ENCODE measurements at regions not wholly inside any gene's neighbourhood (a gene's known extent, or its start where the extent isn't known, plus 50 kb on each side); places are given as distances from the start of the nearest gene placed in this dataset.

DNA sequence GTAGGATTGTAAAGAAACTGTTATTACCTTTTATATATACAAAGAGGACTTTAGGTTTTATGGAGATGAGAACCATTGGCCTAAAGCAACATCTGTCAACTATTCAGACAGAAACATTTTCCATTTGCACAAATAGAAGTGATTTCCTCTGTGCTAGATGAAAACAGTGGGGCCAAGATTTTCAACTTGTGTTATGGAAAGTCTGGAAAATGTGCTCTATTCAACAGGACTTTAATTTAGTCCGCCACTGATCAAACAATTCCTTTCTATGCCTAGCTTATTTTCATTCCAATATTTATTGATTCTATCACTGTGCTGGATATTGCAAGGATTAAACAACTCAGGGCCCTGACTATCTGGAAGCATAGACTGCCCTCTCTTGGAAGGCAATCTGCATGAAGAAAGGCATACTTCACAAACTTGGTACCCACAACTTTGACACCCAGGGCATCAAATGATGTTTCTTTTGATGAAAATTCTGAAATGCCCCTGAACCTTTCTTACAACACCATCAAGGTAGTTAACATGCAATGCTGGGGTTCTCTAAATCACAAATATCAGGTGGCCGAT is 126.6 kb upstream of the HMHB1 start:
- Histone ChIP-seq H3K4me3 (replicated peaks; ENCODE audit: low read depth, low read length) (no peak overlapping the region), H3K36me3 (ENCODE audit: control insufficient read depth, insufficient read depth, low read length) (no peaks in the 10 kb centered on the region), H3K27me3 (replicated peaks; ENCODE audit: control insufficient read depth, insufficient read depth, low read length) (no peaks in the 10 kb centered on the region)
- no peak for DNase-seq (ENCODE audit: extremely low read depth, insufficient read length)
- TF ChIP-seq, protein P1, sequence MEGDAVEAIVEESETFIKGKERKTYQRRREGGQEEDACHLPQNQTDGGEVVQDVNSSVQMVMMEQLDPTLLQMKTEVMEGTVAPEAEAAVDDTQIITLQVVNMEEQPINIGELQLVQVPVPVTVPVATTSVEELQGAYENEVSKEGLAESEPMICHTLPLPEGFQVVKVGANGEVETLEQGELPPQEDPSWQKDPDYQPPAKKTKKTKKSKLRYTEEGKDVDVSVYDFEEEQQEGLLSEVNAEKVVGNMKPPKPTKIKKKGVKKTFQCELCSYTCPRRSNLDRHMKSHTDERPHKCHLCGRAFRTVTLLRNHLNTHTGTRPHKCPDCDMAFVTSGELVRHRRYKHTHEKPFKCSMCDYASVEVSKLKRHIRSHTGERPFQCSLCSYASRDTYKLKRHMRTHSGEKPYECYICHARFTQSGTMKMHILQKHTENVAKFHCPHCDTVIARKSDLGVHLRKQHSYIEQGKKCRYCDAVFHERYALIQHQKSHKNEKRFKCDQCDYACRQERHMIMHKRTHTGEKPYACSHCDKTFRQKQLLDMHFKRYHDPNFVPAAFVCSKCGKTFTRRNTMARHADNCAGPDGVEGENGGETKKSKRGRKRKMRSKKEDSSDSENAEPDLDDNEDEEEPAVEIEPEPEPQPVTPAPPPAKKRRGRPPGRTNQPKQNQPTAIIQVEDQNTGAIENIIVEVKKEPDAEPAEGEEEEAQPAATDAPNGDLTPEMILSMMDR (IDR thresholded peaks at IDR 0.05; ENCODE audit: insufficient read depth, low read length, poor library complexity, severe bottlenecking), result peak; percentile 14

GRCh38 chr5:143683459-143683858 is 128.5 kb upstream of the HMHB1 start:
- TF ChIP-seq, protein P1 (IDR thresholded peaks at IDR 0.05; ENCODE audit: insufficient read depth, low read length, poor library complexity, severe bottlenecking), result no peak
- no peaks in the 10 kb centered on the region for H3K27me3 ChIP-seq (replicated peaks; ENCODE audit: control insufficient read depth, insufficient read depth, low read length)
- no peak for DNase-seq (ENCODE audit: extremely low read depth, insufficient read length)

GRCh38 chr5:143682929-143683386 is 129.0 kb upstream of the HMHB1 start:
- Histone ChIP-seq H3K27me3 (replicated peaks; ENCODE audit: control insufficient read depth, insufficient read depth, low read length) (no peaks in the 10 kb centered on the region), H3K4me3 (replicated peaks; ENCODE audit: low read depth, low read length) (no peak overlapping the region), H3K36me3 (ENCODE audit: control insufficient read depth, insufficient read depth, low read length) (no peaks in the 10 kb centered on the region)
- no peak for DNase-seq (ENCODE audit: extremely low read depth, insufficient read length)
- TF ChIP-seq, protein P1 (IDR thresholded peaks at IDR 0.05; ENCODE audit: insufficient read depth, low read length, poor library complexity, severe bottlenecking), result no peak

More at GRCh38 chr5:143683459-143683858, 128.5 kb upstream of the HMHB1 start:
- H3K36me3 ChIP-seq (ENCODE audit: control insufficient read depth, insufficient read depth, low read length), result no peaks in the 10 kb centered on the region
- H3K4me3 ChIP-seq (replicated peaks; ENCODE audit: low read depth, low read length), result no peak overlapping the region

DNA sequence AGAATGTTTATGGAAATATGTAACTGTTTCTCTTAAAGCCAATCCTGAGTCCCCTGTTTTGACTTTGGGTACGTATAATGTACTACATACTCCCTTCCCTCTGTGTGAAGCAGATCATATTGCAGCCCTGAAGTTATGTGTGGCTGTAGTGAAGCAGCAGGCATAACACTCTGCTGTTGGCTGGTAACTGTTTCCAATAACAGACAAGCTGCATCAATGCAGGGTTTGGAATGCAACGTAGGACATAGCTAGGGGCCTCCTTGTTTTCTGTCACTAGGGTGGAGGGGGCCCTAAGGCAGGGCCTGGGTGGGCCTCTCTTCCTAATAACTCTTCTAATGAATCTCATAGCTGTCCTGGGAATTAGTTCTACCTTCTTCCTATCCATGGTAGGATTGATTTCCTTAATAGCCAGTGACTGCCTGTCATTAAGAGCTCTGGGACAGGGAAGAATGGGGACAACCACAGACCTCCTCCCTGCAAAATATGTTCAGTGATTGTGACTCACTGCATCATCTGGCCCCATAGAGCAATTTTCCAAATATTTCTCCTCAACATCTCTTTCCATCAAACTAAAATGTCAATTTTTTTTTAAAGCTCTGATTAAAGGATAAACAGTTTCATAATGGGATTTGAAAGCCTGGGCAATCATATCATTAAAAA is 129.6 kb upstream of the HMHB1 start:
- no peak for DNase-seq (ENCODE audit: extremely low read depth, insufficient read length)
- H3K36me3 ChIP-seq (ENCODE audit: control insufficient read depth, insufficient read depth, low read length), result no peaks in the 10 kb centered on the region

DNA sequence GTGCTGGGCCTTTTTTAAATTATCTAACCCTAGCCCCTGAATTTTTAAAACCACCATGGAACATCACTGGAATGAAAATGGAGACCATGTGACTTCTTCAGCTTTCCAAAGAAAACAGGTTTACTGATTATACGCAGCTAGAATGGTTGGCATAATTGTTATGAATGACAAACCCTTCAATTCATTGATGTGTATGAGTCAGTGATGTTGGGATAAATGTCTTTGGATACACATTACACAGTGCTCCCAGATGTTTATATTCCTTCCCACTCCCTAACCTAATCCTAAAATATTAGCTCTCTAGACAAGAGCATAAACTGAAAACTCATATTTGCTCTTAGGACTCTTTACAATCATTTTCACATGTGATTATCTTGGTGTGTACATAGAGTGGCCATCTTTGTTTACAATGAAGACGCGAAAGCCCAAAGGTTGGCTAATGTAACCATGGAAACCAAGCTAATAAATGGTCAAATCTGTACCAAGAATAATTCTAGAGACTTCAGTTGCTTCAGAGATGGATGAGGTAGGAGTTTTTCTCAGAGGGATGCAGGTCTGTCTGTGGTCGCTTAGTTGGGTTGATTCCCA is 131.2 kb upstream of the HMHB1 start:
- no peaks in the 10 kb centered on the region for H3K36me3 ChIP-seq (ENCODE audit: control insufficient read depth, insufficient read depth, low read length)
- TF ChIP-seq, protein P1 (IDR thresholded peaks at IDR 0.05; ENCODE audit: insufficient read depth, low read length, poor library complexity, severe bottlenecking), result no peak
- H3K4me3 ChIP-seq (replicated peaks; ENCODE audit: low read depth, low read length), result no peak overlapping the region
- H3K27me3 ChIP-seq (replicated peaks; ENCODE audit: control insufficient read depth, insufficient read depth, low read length), result no peaks in the 10 kb centered on the region
- no peak for DNase-seq (ENCODE audit: extremely low read depth, insufficient read length)

More for the DNA sequence above, 129.6 kb upstream of the HMHB1 start:
- H3K4me3 ChIP-seq (replicated peaks; ENCODE audit: low read depth, low read length), result no peak overlapping the region
- H3K27me3 ChIP-seq (replicated peaks; ENCODE audit: control insufficient read depth, insufficient read depth, low read length), result no peaks in the 10 kb centered on the region
- TF ChIP-seq, protein P1 (IDR thresholded peaks at IDR 0.05; ENCODE audit: insufficient read depth, low read length, poor library complexity, severe bottlenecking), result no peak
